CD1c-positive myeloid dendritic cell (primary cell): ENCODE measurements at regions not wholly inside any gene's neighbourhood (a gene's known extent, or its start where the extent isn't known, plus 50 kb on each side); places are given as distances from the start of the nearest gene placed in this dataset.
"Not testable (repeated sequence)": the region's sequence is repeated elsewhere in the genome, so short reads cannot be mapped to it uniquely, and the experiment has no call there.

Experiments used
- DNase-seq: peaks from one replicate; pipeline ENCODE4 v3.0.0-alpha.2; 2016; ENCODE audit errors: extremely low spot score

GRCh38 chr4:173618648-173619047 is 88.6 kb upstream of the HAND2 start:
- not testable (repeated sequence) for DNase-seq

- no peak for DNase-seq
These were observed 79.1 kb upstream of the HAND2 start for GRCh38 chr4:173609158-173609557.

- DNase-seq, result not testable (repeated sequence)
These were observed 78.6 kb upstream of the HAND2 start for GRCh38 chr4:173608632-173609031.

- DNase-seq, result no peak
These were observed 61.7 kb upstream of the HAND2 start for GRCh38 chr4:173591760-173592159.

GRCh38 chr4:173590697-173591096 is 60.7 kb upstream of the HAND2 start:
- no peak for DNase-seq

GRCh38 chr4:173585876-173586572 is 56.0 kb upstream of the HAND2 start:
- DNase-seq, result no peak

GRCh38 chr4:173584506-173584905 is 54.5 kb upstream of the HAND2 start:
- DNase-seq, result no peak
